B cell (primary cell): ENCODE measurements at regions not wholly inside any gene's neighbourhood (a gene's known extent, or its start where the extent isn't known, plus 50 kb on each side); places are given as distances from the start of the nearest gene placed in this dataset.

Experiments
- CTCF ChIP-seq: fragments of 200-600 bp; IDR thresholded peaks from one replicate; pipeline ENCODE4 v1.8.0; 2022; ENCODE audit warnings: antibody characterized with exemption, mild to moderate bottlenecking
- EZH2 ChIP-seq: IDR thresholded peaks from 2 replicates; pipeline ENCODE4 v1.6.1; 2012; ENCODE audit warnings: borderline replicate concordance, low read depth, mild to moderate bottlenecking, moderate library complexity, low read length; ENCODE audit not compliant: insufficient read depth, poor library complexity, severe bottlenecking

DNA sequence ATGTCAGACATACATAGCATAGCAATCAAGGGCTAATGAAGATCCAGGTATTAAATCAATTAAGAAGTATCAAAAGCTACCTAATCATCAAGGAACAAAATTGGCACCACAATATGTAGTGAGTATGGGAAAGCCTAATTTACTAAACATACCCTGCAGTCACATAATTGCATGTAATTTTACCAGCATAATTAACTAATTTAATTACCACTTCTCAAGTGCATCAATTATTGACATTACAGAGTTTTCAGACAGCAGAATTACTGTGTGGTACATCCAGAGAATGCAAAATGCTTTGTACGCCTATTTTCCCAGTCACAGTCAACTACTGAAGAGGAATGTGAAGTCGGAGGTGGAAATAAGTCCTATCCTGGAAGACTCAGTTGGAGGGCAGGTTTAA is 279.0 kb upstream of the ID4 start:
- TF ChIP-seq CTCF = no peak
- no peak for TF ChIP-seq EZH2
